BJ (cell line): ENCODE measurements at regions not wholly inside any gene's neighbourhood (a gene's known extent, or its start where the extent isn't known, plus 50 kb on each side); places are given as distances from the start of the nearest gene placed in this dataset.

ENCODE experiments used
- CTCF ChIA-PET: fragments of 350-600 bp; formaldehyde crosslinking; extraction: SDS; loops from one replicate; lab custom pipeline; 2021; ENCODE audit warnings: antibody characterized with exemption, inconsistent platforms; lab: Yijun Ruan, JAX
- POLR2A ChIA-PET: fragments of 300-600 bp; sonication (Branson Sonifier 250); formaldehyde crosslinking; extraction: SDS; loops from one replicate; lab custom pipeline; 2021; ENCODE audit warnings: antibody characterized with exemption; lab: Charles Lee
- DNase-seq: peaks from one replicate; pipeline ENCODE4 v3.0.0-alpha.2; 2011; ENCODE audit warnings: low read depth
- H3K27me3 ChIP-seq: 2 replicates; pipeline ENCODE4 v1.6.0; 2011; ENCODE audit warnings: low read length; ENCODE audit not compliant: control insufficient read depth, insufficient read depth
- H3K36me3 ChIP-seq: 2 replicates; pipeline ENCODE4 v1.5.1; 2011; ENCODE audit warnings: low read length; ENCODE audit not compliant: control insufficient read depth, insufficient read depth
- H3K4me3 ChIP-seq: 2 replicates; pipeline ENCODE4 v1.5.1; 2011; ENCODE audit warnings: low read depth, mild to moderate bottlenecking, control low read depth, low read length
- TF ChIP-seq, protein P1 (sequence below): IDR thresholded peaks from 2 replicates; pipeline ENCODE4 v1.5.1; 2011; ENCODE audit warnings: low read depth, mild to moderate bottlenecking, control low read depth, inconsistent platforms, low read length, moderate library complexity; ENCODE audit not compliant: insufficient read depth

DNA sequence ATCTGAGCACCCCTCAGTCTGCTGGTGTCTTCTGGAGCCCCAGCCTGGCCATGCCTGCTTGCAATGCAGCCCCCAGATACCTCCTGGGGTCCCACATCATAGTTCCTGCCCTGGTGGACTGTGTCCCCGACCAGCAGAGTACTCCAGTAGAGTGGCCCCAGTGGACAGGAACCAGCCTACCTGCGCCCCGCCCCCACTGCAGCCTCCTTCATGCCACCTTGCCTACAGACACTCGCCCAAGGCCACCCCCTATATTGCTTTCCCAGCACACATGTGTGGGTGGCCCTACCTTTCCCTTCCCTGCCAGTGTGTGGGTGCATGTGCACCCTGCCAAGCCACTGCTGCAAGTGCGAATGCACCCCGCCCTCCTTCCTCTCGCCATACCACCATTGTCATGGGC is 204.0 kb downstream of the EDN1 start:
- Histone ChIP-seq H3K27me3 (no peaks in the 10 kb centered on the region), H3K4me3 (no peak overlapping the region), H3K36me3 (no peaks in the 10 kb centered on the region)
- CTCF ChIA-PET, result interaction anchor here (1.4 kb wide), 1 partner anchor 11 kb away, joined by 3 read pairs; no protein-coding TSS in a partner anchor
- no peak for DNase-seq
- POLR2A ChIA-PET, result no interaction called here
- TF ChIP-seq, protein P1, sequence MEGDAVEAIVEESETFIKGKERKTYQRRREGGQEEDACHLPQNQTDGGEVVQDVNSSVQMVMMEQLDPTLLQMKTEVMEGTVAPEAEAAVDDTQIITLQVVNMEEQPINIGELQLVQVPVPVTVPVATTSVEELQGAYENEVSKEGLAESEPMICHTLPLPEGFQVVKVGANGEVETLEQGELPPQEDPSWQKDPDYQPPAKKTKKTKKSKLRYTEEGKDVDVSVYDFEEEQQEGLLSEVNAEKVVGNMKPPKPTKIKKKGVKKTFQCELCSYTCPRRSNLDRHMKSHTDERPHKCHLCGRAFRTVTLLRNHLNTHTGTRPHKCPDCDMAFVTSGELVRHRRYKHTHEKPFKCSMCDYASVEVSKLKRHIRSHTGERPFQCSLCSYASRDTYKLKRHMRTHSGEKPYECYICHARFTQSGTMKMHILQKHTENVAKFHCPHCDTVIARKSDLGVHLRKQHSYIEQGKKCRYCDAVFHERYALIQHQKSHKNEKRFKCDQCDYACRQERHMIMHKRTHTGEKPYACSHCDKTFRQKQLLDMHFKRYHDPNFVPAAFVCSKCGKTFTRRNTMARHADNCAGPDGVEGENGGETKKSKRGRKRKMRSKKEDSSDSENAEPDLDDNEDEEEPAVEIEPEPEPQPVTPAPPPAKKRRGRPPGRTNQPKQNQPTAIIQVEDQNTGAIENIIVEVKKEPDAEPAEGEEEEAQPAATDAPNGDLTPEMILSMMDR, result no peak

DNA sequence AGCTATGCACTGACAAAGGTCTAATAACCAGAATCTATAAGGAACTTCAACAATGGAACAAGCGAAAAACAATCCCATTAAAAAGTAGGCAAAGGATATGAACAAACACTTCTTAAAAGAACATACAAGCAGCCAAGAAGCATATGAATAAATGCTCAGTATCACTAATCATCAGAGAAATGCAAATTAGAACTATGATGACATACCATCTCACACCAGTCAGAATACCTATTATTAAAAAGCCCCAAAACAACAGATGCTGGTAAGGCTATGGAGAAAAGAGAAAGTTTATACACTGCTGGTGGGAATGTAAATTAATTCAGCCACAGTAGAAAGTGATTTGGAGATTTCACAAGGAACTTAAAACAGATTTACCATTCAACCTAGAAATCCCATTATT is 211.8 kb downstream of the EDN1 start:
- POLR2A ChIA-PET, result no interaction called here
- Histone ChIP-seq H3K27me3 (no peaks in the 10 kb centered on the region), H3K4me3 (no peak overlapping the region), H3K36me3 (no peaks in the 10 kb centered on the region)
- TF ChIP-seq, protein P1, result no peak
- no peak for DNase-seq
- CTCF ChIA-PET, result interaction anchor here (0.6 to 0.7 kb wide), 2 partner anchors 12 to 139 kb away, joined by 3 read pairs; no protein-coding TSS in a partner anchor

DNA sequence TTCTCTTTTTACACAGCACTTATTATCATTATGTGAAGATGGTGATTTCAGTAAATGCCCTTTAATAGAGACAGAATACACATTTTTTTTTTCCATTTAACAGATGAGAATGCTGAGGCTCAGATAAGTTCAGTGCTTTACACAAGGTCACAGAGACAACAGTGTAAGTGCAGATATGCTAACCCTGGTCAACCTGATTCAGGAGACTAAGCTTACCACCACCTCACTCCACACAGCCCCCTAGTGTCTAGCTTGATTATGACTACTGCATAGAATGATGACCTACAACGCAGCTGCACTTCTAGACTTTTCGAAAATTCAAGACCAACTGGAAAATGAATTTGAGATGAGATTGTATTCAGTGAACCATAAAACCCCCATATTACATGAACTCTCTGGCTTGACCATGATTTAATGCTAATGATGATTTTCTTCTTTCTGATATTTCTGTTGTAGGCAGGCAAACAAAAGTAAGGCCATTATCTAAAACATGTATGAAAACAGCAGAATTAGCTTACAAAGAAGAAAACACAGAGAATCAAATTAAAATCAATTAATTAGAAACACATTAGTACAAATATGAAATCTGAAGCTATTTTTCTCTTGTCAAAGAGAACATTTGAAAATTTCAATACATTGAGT is 212.1 kb upstream of the PHACTR1 start:
- POLR2A ChIA-PET, result interaction anchor here (0.6 kb wide), 1 partner anchor 218 kb away, joined by 6 read pairs; no protein-coding TSS in a partner anchor
- Histone ChIP-seq H3K4me3 (no peak overlapping the region), H3K27me3 (no peaks in the 10 kb centered on the region), H3K36me3 (no peaks in the 10 kb centered on the region)
- CTCF ChIA-PET, result interaction anchor here (0.6 to 1.5 kb wide), 6 partner anchors 8 to 99 kb away, joined by 3 to 7 read pairs (median 3); no protein-coding TSS in a partner anchor
- TF ChIP-seq, protein P1, result peak; percentile 51
- no peak for DNase-seq

DNA sequence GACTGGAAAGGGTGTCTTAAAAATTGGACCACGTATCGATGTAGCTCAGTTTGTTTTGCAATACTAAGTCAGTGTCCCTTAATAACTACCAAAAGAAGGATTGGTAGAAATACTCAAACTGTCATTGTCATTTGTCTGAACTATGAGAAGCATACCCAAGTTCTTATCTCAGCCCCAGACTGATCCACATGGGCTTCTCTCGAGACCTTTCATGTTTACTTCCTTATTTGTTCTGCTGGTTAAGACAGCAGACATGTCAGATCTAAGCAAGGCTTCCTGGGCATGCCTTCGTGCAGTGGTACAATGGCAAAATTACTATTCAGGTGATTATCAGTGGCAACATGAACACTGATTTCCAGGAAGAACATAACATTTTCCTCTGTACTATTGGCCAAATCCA is 211.1 kb upstream of the PHACTR1 start:
- no peaks in the 10 kb centered on the region for H3K27me3 ChIP-seq
- no peak for DNase-seq
- POLR2A ChIA-PET, result no interaction called here
- H3K4me3 ChIP-seq, result no peak overlapping the region
- CTCF ChIA-PET, result no interaction called here
- no peaks in the 10 kb centered on the region for H3K36me3 ChIP-seq
- TF ChIP-seq, protein P1, result no peak

DNA sequence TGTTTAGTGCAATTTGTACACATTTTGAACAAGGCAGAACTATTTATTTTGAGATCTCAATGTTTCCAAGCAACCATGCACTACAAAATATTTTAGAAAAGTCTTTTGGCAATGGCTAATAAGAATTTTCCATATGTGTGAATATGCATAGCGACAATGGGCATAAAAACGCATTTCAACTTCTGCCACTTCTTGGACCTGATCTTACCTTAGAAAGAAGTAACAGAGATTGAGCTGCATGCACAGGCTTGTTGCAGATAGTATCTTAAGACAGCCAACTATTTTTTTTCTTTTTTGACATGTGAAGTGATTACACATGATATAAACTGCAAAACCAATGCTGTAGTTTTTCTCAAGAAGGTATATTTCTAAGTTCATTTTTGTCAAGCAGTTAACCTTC is 210.4 kb upstream of the PHACTR1 start:
- ChIA-PET CTCF (no interaction called here), POLR2A (no interaction called here)
- TF ChIP-seq, protein P1, result no peak
- Histone ChIP-seq H3K27me3 (no peaks in the 10 kb centered on the region), H3K4me3 (no peak overlapping the region), H3K36me3 (no peaks in the 10 kb centered on the region)
- no peak for DNase-seq
